ENCODE measurements at regions not wholly inside any gene's neighbourhood (a gene's known extent, or its start where the extent isn't known, plus 50 kb on each side); places are given as distances from the start of the nearest gene placed in this dataset.

GRCh38 chr6:97656236-97656635 is 373.2 kb upstream of the MMS22L start:
- Histone ChIP-seq H3K27ac (replicated peaks) (no peak overlapping the region), H3K27me3 (ENCODE audit: insufficient read depth, poor library complexity, severe bottlenecking) (no peaks in the 10 kb centered on the region), H3K4me3 (replicated peaks; ENCODE audit: insufficient read depth, low read length) (no peak overlapping the region)
- TF ChIP-seq CTCF (IDR thresholded peaks at IDR 0.05; ENCODE audit: insufficient read depth, low read length) (no peak), GABPA (IDR thresholded peaks at IDR 0.05; ENCODE audit: low read depth) (no peak), SPI1 (IDR thresholded peaks at IDR 0.05; ENCODE audit: borderline replicate concordance, low read depth) (no peak), POLR2AphosphoS5 (IDR thresholded peaks at IDR 0.05; ENCODE audit: low read depth) (no peak)
- TF ChIP-seq, protein P1, sequence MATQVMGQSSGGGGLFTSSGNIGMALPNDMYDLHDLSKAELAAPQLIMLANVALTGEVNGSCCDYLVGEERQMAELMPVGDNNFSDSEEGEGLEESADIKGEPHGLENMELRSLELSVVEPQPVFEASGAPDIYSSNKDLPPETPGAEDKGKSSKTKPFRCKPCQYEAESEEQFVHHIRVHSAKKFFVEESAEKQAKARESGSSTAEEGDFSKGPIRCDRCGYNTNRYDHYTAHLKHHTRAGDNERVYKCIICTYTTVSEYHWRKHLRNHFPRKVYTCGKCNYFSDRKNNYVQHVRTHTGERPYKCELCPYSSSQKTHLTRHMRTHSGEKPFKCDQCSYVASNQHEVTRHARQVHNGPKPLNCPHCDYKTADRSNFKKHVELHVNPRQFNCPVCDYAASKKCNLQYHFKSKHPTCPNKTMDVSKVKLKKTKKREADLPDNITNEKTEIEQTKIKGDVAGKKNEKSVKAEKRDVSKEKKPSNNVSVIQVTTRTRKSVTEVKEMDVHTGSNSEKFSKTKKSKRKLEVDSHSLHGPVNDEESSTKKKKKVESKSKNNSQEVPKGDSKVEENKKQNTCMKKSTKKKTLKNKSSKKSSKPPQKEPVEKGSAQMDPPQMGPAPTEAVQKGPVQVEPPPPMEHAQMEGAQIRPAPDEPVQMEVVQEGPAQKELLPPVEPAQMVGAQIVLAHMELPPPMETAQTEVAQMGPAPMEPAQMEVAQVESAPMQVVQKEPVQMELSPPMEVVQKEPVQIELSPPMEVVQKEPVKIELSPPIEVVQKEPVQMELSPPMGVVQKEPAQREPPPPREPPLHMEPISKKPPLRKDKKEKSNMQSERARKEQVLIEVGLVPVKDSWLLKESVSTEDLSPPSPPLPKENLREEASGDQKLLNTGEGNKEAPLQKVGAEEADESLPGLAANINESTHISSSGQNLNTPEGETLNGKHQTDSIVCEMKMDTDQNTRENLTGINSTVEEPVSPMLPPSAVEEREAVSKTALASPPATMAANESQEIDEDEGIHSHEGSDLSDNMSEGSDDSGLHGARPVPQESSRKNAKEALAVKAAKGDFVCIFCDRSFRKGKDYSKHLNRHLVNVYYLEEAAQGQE (IDR thresholded peaks at IDR 0.05; ENCODE audit: insufficient replicate concordance, low read depth) = no peak
- DNase-seq (ENCODE audit: low read depth in 1 of 2, low spot score in 1 of 2) = no peak

DNA sequence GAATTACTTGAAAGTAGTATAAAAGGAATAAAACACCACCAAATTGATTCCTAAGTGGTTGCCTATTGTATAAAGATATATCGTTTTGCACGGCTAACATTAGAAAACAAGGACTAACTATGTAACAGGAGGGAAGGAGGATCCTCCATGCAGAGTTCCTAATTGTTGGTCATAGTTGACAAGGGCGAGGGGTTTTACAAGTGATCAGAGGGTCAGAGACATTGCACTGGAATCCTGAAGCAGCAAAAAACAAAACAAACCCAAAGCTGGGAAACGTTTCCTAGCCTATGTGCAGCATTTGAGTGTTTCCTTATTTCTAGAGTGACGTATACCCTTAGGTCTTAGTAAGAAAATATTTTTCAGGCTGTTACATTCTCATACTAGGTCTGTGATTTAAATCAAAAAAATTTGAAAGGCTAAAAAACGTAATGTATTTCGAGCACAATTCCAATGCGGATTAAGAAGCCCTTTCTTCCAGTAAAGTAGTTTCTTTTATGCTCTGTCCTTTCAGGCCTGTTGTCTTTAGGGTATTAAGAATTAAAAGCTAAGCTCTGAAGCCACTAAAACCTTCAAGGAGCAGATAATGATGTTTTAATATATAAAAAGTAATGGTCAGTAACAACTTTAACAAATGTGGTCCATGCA is 373.8 kb upstream of the MMS22L start:
- no peak for DNase-seq (ENCODE audit: low read depth in 1 of 2, low spot score in 1 of 2)
- TF ChIP-seq GABPA (IDR thresholded peaks at IDR 0.05; ENCODE audit: low read depth) = no peak
- no peak for TF ChIP-seq CTCF (IDR thresholded peaks at IDR 0.05; ENCODE audit: insufficient read depth, low read length)
- TF ChIP-seq POLR2AphosphoS5 (IDR thresholded peaks at IDR 0.05; ENCODE audit: low read depth) = no peak
- TF ChIP-seq SPI1 (IDR thresholded peaks at IDR 0.05; ENCODE audit: borderline replicate concordance, low read depth) = no peak
- TF ChIP-seq, protein P1 (IDR thresholded peaks at IDR 0.05; ENCODE audit: insufficient replicate concordance, low read depth) = no peak
- Histone ChIP-seq H3K27me3 (ENCODE audit: insufficient read depth, poor library complexity, severe bottlenecking) (no peaks in the 10 kb centered on the region), H3K27ac (replicated peaks) (no peak overlapping the region), H3K4me3 (replicated peaks; ENCODE audit: insufficient read depth, low read length) (no peak overlapping the region)

DNA sequence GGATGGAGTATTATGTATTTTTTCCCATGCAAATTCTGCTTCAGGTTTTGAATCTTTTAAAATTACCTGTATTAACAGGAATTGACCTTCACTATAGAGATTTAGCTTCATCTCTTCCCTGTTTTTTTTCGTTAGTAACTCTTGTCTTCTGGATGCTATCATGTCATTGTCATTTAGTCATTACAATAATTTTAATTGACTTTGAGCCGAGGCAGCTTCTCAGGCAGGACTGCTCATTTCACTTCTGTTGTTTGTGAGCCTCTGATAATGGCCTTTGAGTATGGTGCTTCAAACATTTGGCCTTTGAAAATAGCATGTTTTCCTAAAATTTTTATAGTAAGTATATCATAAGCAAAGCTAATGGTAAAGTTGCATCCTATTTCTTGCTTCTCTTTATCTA is 375.1 kb upstream of the MMS22L start:
- no peak for DNase-seq (ENCODE audit: low read depth in 1 of 2, low spot score in 1 of 2)
- Histone ChIP-seq H3K27ac (replicated peaks) (no peak overlapping the region), H3K27me3 (ENCODE audit: insufficient read depth, poor library complexity, severe bottlenecking) (no peaks in the 10 kb centered on the region), H3K4me3 (replicated peaks; ENCODE audit: insufficient read depth, low read length) (no peak overlapping the region)
- TF ChIP-seq CTCF (IDR thresholded peaks at IDR 0.05; ENCODE audit: insufficient read depth, low read length) (no peak), GABPA (IDR thresholded peaks at IDR 0.05; ENCODE audit: low read depth) (no peak), SPI1 (IDR thresholded peaks at IDR 0.05; ENCODE audit: borderline replicate concordance, low read depth) (no peak), POLR2AphosphoS5 (IDR thresholded peaks at IDR 0.05; ENCODE audit: low read depth) (no peak)
- TF ChIP-seq, protein P1 (IDR thresholded peaks at IDR 0.05; ENCODE audit: insufficient replicate concordance, low read depth) = no peak

Measured in HL-60 (cell line).